CD4-positive, alpha-beta T cell treated with Interferon gamma for 1 hour (primary cell): ENCODE measurements at regions not wholly inside any gene's neighbourhood (a gene's known extent, or its start where the extent isn't known, plus 50 kb on each side); places are given as distances from the start of the nearest gene placed in this dataset.
"Not testable (repeated sequence)": the region's sequence is repeated elsewhere in the genome, so short reads cannot be mapped to it uniquely, and the experiment has no call there.

ENCODE experiments used
- DNase-seq: peaks from one replicate; pipeline ENCODE4 v3.0.0-alpha.2; 2020

DNA sequence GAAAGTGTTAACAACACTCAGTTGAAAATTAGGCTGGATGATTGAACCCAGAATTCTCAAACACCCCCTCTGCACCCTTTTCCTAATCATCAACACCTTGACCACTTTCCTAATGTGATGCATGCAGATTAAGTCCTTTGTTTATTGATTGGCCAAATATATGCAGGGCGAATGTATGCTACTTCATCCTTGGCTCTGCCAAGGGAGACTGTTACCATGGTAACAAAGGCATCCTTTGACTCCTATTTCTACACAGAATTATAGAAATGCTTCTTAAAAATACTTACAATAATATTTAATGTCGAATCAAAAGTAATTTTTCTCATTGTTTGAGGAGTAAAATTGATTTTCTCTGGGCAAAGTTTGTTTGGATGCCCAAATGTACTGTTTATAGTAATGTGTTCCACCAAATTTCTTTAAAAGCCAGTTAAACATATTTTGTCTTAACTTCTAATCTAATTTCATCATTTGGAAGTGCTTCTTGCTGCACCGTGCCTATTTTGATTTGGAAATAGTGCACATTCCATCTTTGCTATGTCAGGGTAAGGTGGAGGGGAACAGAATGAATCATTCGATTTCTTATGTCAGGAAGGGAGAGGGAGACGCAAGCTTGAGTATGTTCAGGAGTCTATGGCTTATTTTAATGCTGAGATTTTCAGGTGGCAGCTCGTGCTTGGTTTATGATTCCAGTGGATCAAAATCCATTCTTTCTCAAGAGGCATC is 1384.3 kb upstream of the WWC1 start:
- DNase-seq = no peak

DNA sequence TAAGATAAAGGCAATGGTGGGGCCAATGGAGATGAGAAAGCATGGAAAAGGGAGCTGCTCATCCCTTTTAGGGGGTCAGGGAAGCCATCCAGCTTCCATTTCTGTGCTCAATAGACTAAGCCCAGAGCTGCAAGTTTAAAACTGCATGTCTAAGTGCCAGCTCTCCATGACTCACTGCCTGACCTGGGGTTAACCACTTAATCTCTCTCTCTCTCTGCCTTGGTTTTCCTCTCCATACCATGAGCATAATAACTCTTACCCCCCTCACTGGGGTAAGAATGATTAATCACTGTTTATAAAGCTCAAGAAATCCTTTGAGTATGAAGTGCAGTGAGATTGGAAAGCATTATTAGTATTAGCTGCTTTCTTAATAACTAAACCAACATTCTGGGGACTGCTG is 1382.4 kb upstream of the WWC1 start:
- no peak for DNase-seq

DNA sequence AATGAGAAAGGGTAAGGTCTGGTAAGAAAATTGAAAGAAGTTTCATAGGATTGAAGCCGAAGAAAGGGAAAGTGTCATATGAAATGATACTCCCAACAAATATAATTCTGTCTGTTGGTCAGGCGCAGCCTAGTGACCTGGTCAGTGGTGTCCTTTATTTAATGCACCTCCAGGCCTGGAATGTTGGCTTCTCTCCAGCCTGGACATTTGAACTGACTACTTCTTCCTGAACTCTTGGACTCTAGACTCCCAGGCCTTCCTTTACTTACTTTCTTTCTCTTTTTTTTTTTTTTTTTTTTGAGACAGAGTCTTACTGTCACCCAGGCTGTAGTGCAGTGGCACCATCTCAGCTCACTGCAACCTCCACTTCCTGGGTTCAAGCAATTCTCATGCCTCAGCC is 1381.5 kb upstream of the WWC1 start:
- no peak for DNase-seq

- no peak for DNase-seq
Observed at GRCh38 chr5:166910995-166911394, 1380.5 kb upstream of the WWC1 start.

GRCh38 chr5:166916021-166916420 is 1375.4 kb upstream of the WWC1 start:
- no peak for DNase-seq

- no peak for DNase-seq
Observed at GRCh38 chr5:166926138-166926537, 1365.3 kb upstream of the WWC1 start.

- DNase-seq = not testable (repeated sequence)
Observed at GRCh38 chr5:166926806-166927475, 1364.5 kb upstream of the WWC1 start.

DNA sequence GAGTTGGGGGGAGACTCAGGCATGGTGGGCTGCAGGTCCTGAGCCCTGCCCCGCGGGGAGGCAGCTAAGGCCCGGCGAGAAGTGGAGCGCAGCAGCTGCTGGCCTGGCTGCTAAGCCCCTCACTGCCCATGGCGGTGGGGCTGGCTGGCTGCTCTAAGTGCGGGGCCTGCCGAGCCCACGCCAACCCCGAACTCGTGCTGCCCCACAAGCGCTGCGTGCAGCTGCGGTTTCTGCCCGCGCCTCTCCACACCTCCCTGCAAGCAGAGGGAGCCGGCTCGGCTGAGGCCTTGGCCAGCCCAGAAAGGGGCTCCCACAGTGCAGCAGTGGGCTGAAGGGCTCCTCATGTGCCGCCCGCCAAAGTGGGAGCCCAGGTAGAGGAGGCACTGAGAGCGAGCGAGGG is 1355.1 kb upstream of the WWC1 start:
- no peak for DNase-seq

DNA sequence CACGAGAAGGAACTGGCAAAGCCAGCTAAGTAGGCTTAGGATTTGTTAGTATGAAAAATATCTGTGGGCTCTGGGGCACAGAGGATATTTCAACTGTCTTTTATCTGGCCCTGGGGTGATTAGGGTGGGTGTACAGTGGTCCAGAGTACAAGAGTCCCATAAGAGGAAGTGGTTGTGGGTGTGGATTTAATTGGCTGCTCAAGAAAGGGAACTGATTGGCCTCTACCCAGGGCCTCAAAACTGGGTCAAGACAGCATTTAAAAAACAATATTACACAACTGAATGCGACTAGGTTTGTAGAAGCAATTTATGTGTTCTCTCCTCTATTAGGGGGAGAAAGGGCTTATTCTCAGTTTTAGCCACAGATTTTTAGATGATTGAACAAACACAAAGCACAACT is 1353.4 kb upstream of the WWC1 start:
- no peak for DNase-seq

DNA sequence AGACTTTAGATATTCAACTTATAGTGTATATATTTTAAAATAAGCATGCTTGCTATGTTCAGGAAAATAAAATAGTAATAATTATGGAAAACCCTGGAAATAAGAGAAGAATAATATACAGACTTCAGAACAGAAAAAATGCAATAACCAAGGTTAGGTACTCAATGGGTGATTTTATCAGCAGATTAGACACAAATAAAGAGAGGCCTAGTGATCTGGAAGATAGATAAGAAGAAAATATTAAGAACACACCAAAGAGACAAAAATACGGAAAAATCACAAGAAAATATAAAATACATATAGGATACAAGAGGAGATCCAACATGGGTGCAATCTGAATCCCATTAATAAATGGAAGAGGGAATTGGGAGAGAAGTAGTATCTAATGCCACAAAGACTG is 1348.5 kb upstream of the WWC1 start:
- no peak for DNase-seq

DNA sequence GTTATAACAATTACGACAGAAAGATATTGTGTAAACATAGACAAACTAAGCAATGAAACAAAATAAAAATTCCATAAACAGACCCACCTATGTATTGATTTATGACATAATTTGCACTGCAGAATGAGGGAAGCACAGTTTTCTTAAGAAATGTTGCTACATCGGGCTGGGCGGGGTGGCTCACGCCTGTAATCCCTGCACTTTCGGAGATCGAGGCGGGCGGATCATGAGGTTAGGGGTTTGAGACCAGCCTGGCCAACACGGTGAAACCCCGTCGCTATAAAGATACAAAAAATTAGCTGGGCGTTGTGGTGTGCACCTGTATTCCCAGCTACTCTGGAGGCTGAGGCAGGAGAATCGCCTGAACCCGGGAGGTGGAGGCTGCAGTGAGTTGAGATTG is 1344.4 kb upstream of the WWC1 start:
- DNase-seq = no peak

- DNase-seq = no peak
Observed at GRCh38 chr5:166948679-166949078, 1342.8 kb upstream of the WWC1 start.

DNA sequence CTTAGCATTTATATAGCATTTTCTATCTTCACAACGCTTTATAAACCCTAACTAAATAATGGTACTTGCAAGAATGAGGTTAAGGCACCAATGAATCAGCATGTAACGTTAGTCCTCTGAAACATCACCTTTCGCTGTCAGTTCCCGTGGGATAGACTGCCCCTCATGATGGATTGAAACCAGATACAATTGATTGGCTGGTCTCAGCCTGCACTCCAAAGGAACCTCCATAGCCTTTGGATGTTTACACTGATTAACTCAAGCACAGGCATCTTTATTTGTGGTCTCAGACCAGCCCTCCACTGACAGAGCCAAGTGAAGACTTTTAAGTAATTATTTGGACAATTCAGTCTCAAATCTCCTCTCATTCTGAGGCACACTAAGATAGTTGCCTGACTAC is 1339.4 kb upstream of the WWC1 start:
- DNase-seq = no peak

GRCh38 chr5:166957782-166958181 is 1333.7 kb upstream of the WWC1 start:
- DNase-seq = no peak

DNA sequence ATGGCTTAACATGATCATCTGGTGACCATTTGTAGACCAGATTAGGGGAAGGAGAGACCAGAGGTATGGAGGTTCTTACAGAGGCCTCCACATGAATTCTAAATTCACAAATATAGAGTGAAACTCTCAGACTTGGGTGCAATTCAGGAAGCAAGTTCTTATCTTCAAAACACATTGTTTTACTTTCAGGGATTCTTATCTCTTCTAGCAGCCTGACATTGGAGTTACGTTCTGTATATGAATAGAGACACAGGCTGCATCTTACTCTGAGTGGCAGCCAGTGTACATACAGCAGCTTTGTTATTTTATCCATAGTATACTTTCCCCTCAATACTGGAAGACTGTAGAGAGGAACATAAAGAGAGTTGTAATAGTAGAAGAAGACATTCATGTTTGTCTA is 1331.7 kb upstream of the WWC1 start:
- no peak for DNase-seq

DNA sequence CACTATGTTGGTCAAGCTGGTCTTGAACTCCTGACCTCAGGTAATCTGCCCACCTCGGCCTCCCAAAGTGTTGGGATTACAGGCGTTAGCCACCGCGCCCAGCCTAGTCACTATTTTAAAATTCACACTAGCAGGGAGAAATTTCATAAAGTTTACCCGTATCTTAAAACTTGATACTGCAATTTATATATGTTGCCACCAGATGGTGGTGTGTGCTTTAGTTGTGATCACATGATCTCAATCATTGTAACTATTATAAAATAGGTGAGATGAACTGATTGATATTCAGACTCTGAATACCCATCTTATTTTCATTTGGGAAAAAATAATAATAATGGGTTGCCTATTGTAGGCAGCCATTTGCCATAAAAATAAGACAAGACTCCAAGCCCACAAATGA is 1330.4 kb upstream of the WWC1 start:
- DNase-seq = no peak

DNA sequence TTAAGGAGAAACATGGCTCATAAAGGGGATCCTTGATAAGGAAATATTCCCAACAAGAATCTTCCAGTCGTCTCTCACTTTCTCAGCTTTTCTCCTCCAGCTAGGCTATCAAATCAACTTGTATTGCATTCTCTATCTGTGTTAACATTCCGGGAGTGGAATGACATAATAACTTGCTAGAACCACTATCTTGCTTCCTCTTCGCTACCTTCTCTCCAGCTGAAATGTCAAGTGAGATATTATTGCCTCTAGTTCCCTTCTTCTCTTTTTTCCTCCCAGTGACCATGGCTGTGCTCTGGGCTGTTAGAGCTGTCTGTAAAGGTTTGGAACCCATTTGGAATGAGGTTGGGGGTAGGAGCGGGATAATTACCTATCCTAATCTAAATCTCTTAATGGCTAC is 1329.5 kb upstream of the WWC1 start:
- no peak for DNase-seq

- no peak for DNase-seq
Observed at GRCh38 chr5:166962461-166962860, 1329.0 kb upstream of the WWC1 start.

GRCh38 chr5:166963596-166963995 is 1327.8 kb upstream of the WWC1 start:
- no peak for DNase-seq

DNA sequence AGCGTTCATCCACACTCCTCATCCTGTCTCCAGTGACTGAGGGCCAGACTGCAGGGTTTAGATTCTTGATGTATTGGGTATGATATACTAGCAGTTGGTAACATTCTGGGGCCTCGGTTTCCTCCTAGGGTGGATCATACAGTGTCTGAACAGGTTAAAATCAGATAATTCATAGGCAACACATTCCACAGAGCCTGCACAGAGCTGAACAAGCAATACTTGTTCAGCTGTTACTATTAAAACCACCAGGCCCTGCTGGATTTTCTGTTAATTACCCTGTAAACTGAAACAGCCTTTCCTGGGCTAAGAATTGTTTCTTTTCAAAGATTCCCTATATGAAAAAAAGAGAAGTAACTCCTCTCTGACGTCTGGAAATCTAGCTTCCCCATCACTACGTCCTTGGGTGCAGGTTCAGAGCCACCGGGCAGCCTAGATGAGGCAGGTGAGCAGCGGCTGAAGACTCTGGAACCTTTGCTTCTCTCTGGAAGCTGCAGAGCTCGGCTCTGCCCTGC is 1313.5 kb upstream of the WWC1 start:
- no peak for DNase-seq

GRCh38 chr5:166979307-166979895 is 1312.0 kb upstream of the WWC1 start:
- DNase-seq = no peak

GRCh38 chr5:166980666-166981065 is 1310.8 kb upstream of the WWC1 start:
- DNase-seq = no peak

DNA sequence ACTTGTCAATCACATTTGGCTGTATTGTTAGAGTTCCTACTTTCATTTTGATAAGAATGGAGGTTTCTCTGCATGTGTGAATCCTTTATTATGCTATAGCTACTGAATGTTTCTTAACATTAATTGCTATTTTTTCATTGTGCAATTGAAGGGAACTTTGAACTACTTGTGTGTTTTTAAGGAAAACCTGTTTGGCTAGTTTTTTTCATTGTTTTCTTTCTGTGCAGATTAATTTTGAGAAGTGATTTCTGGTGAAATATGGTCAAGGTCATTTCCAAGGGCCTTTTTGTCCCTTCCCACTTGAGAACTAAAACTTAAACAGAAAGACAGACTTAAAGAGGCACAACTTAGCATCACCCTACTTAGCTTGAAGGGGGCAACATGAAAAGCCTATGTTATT is 1309.2 kb upstream of the WWC1 start:
- DNase-seq = no peak

- DNase-seq = no peak
Observed at GRCh38 chr5:166991601-166992000, 1299.8 kb upstream of the WWC1 start.
